Natural killer cell treated with Interleukin-12 subunit alpha and Interleukin-12 subunit beta and Interleukin-15 and Interleukin-18, amount 100 ng/mL, for 72 hours (primary cell): ENCODE measurements at regions not wholly inside any gene's neighbourhood (a gene's known extent, or its start where the extent isn't known, plus 50 kb on each side); places are given as distances from the start of the nearest gene placed in this dataset.
A peak's percentile ranks its signal among the peaks of the same experiment; 100 is the strongest.

Source experiments
- ATAC-seq, 2 donors: fragments of 150-1000 bp; cut with Tn5 transposase in 1 of 2; sonication (Bioruptor Pico), chemical (Tn5 transposase) in 1 of 2; 2 replicates each; pipeline ENCODE4 v1.10.0; 2021
- DNase-seq: peaks from one replicate; pipeline ENCODE4 v3.0.0; 2022; ENCODE audit warnings: low spot score
- H3K27ac Mint-ChIP-seq, 2 donors: 1 replicate in 1 of 2; 2 replicates in 1 of 2; pipeline ENCODE4 v1.8.0; 2022; ENCODE audit warnings: mixed read lengths in 2 of 2, mild to moderate bottlenecking in 1 of 2, moderate library complexity in 1 of 2
- H3K27me3 Mint-ChIP-seq, 2 donors: 1 replicate in 1 of 2; 2 replicates in 1 of 2; pipeline ENCODE4 v1.8.0; 2022; ENCODE audit warnings: mixed read lengths in 2 of 2
- H3K36me3 Mint-ChIP-seq: one replicate; pipeline ENCODE4 v1.8.0; 2022; ENCODE audit warnings: mixed read lengths
- H3K4me1 Mint-ChIP-seq, 2 donors: 1 replicate in 1 of 2; 2 replicates in 1 of 2; pipeline ENCODE4 v1.8.0; 2022; ENCODE audit warnings: low read depth in 2 of 2, mixed read lengths in 2 of 2, mild to moderate bottlenecking in 1 of 2
- H3K4me3 Mint-ChIP-seq: one replicate; pipeline ENCODE4 v1.8.0; 2022; ENCODE audit warnings: mixed read lengths
- H3K9me3 Mint-ChIP-seq: 2 replicates; pipeline ENCODE4 v1.8.0; 2022; ENCODE audit warnings: mixed read lengths

DNA sequence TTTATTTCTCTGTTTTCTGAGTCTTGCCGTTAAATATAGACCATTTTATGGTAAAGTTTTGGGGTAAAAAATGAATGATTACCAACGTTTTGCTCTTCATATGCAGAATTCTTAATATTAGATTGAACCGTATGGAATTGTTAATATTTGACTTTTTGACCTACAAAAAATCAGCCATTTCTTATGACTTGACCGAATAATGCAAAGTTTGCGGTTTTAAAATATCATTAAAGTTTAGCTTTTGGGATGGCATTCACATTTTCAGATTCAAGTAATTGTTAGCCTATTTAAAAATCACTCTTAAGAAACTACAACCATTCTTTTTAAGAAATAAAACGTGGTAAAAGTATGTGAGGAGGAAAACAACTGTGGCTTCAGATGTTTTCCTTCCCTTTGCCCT lies 138.0 kb downstream of the HAUS1 start:
- Mint-ChIP-seq H3K36me3 (no peaks in the 10 kb centered on the region), H3K9me3 (no peaks in the 10 kb centered on the region), H3K27me3 (no peaks in the 10 kb centered on the region), H3K4me3 (no peak overlapping the region), H3K27ac (no peak overlapping the region), H3K4me1 (peaks cover 0 to 11% of the 10 kb centered on the region in 2 donors)
- DNase-seq: no peak
- ATAC-seq: no peak

- peaks cover 4% of the 10 kb centered on the region for H3K36me3 Mint-ChIP-seq
- no peak for DNase-seq
- H3K4me3 Mint-ChIP-seq: no peak overlapping the region
- peaks cover 5 to 16% of the 10 kb centered on the region in 2 donors for H3K4me1 Mint-ChIP-seq
- no peaks in the 10 kb centered on the region for H3K27me3 Mint-ChIP-seq
- no peak overlapping the region for H3K27ac Mint-ChIP-seq
- H3K9me3 Mint-ChIP-seq: no peaks in the 10 kb centered on the region
- ATAC-seq: no peak
These were observed 138.9 kb downstream of the HAUS1 start for GRCh38 chr18:46243095-46243494.

GRCh38 chr18:46243673-46244072 lies 139.5 kb downstream of the HAUS1 start:
- H3K27me3 Mint-ChIP-seq: no peaks in the 10 kb centered on the region
- peaks cover 8 to 18% of the 10 kb centered on the region in 2 donors for H3K4me1 Mint-ChIP-seq
- H3K4me3 Mint-ChIP-seq: no peak overlapping the region
- no peak for ATAC-seq
- H3K36me3 Mint-ChIP-seq: peaks cover 5% of the 10 kb centered on the region
- no peaks in the 10 kb centered on the region for H3K9me3 Mint-ChIP-seq
- DNase-seq: no peak
- no peak overlapping the region for H3K27ac Mint-ChIP-seq

DNA sequence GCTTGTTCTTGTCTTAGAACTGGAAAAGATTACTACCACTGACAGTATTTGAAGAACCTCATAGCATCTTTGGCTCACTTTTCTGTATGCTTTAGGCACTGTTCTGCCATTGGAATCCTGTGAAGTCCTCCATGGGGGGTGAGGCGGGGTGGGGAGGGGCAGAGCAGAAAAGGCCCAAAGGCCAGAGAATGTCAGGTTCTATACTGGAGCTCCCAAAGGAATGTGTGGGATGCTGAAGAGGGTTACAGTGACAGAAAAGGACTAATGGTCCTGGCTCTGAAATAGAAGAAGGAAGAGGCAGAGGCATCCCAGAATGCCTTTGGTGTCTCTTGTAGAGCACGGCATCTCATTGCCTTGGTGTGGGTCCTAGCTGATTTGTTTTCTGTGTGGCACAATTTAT lies 141.9 kb downstream of the HAUS1 start:
- Mint-ChIP-seq H3K36me3 (peaks cover 5% of the 10 kb centered on the region), H3K4me1 (peaks cover 31 to 32% of the 10 kb centered on the region in 2 donors), H3K27me3 (no peaks in the 10 kb centered on the region), H3K27ac (peak overlapping the region in 1 of 2 donors; percentile 27), H3K9me3 (no peaks in the 10 kb centered on the region), H3K4me3 (no peak overlapping the region)
- ATAC-seq: no peak
- DNase-seq: no peak

- DNase-seq: no peak
- Mint-ChIP-seq H3K27ac (peak overlapping the region; percentile 94 to 96), H3K4me3 (peak overlapping the region; percentile 23), H3K36me3 (peaks cover 5% of the 10 kb centered on the region), H3K27me3 (no peaks in the 10 kb centered on the region), H3K4me1 (peaks cover 33 to 34% of the 10 kb centered on the region in 2 donors), H3K9me3 (no peaks in the 10 kb centered on the region)
- no peak for ATAC-seq
These were observed 143.8 kb downstream of the HAUS1 start for GRCh38 chr18:46247942-46248341.

GRCh38 chr18:46250084-46250811 lies 146.1 kb downstream of the HAUS1 start:
- ATAC-seq: peak; percentile 95 to 96

GRCh38 chr18:46250812-46251173 lies 146.6 kb downstream of the HAUS1 start:
- Mint-ChIP-seq H3K36me3 (peaks cover 8% of the 10 kb centered on the region), H3K27me3 (no peaks in the 10 kb centered on the region), H3K4me1 (peaks cover 33 to 36% of the 10 kb centered on the region in 2 donors), H3K4me3 (peak overlapping the region; percentile 87), H3K9me3 (no peaks in the 10 kb centered on the region), H3K27ac (peak overlapping the region; percentile 94 to 96)
- DNase-seq (no peak), ATAC-seq (peak in 1 of 2 donors; percentile 57)

More at GRCh38 chr18:46250084-46250811, 146.1 kb downstream of the HAUS1 start:
- Mint-ChIP-seq H3K4me1 (peaks cover 33% of the 10 kb centered on the region in 2 donors), H3K4me3 (peak overlapping the region; percentile 87), H3K27ac (peak overlapping the region; percentile 94 to 96), H3K9me3 (no peaks in the 10 kb centered on the region), H3K36me3 (peaks cover 5% of the 10 kb centered on the region), H3K27me3 (no peaks in the 10 kb centered on the region)
- DNase-seq: peak; percentile 71

- H3K36me3 Mint-ChIP-seq: peaks cover 14% of the 10 kb centered on the region
- ATAC-seq: no peak
- H3K9me3 Mint-ChIP-seq: no peaks in the 10 kb centered on the region
These were observed 148.6 kb downstream of the HAUS1 start for GRCh38 chr18:46252759-46253158.

DNA sequence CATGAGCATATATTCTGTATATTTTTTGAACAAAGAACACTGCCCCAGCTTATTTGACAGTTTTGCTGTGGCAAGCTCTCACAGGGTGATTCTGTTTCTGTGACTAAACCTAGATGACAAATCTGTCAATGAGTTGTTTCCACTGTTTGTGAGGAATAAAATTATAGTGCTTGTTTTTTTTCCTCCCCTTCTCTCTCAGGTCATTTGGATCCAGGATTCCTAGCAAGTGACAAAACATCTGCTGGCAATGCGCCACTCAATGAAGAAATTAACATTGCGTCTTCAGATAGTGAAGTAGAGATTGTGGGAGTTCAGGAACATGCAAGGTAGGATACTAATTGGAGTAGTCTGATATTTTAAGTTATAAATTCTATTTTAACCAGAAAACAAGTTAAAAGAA lies 149.3 kb downstream of the HAUS1 start:
- Mint-ChIP-seq H3K27ac (peak overlapping the region; percentile 48 to 70), H3K4me3 (no peak overlapping the region), H3K36me3 (peaks cover 10% of the 10 kb centered on the region), H3K4me1 (peaks cover 32 to 37% of the 10 kb centered on the region in 2 donors), H3K27me3 (no peaks in the 10 kb centered on the region), H3K9me3 (no peaks in the 10 kb centered on the region)
- DNase-seq (no peak), ATAC-seq (no peak)

More at GRCh38 chr18:46252759-46253158, 148.6 kb downstream of the HAUS1 start:
- Mint-ChIP-seq H3K4me1 (peaks cover 36 to 41% of the 10 kb centered on the region in 2 donors), H3K4me3 (no peak overlapping the region), H3K27me3 (no peaks in the 10 kb centered on the region), H3K27ac (peak overlapping the region; percentile 48 to 70)
- no peak for DNase-seq

- Mint-ChIP-seq H3K27ac (peak overlapping the region in 1 of 2 donors; percentile 73), H3K27me3 (no peaks in the 10 kb centered on the region), H3K4me1 (peaks cover 16 to 18% of the 10 kb centered on the region in 2 donors), H3K9me3 (no peaks in the 10 kb centered on the region), H3K36me3 (peaks cover 10% of the 10 kb centered on the region), H3K4me3 (no peak overlapping the region)
- ATAC-seq: no peak
- no peak for DNase-seq
These were observed 151.9 kb downstream of the HAUS1 start for GRCh38 chr18:46256078-46256477.

DNA sequence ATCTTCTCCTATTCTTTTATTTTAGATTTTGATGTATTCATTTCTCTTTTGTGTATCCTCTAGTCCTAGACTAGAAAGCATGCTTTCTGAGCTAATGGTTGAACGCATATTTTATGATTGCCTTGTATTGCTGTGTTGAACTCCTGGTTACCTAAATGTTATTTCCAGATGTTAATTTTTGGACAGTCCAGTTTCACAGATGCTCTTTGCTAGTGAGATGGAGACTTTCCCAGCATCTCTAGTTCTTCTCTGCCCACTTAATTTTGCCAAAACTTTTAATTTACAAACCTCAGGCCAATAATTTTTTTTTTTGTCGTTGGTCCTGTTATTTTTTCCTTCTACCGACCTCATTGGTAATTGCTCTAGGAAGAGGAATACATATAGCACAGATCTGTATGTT lies 153.2 kb downstream of the HAUS1 start:
- Mint-ChIP-seq H3K27me3 (no peaks in the 10 kb centered on the region), H3K27ac (peak overlapping the region in 1 of 2 donors; percentile 58), H3K4me1 (peaks cover 17 to 18% of the 10 kb centered on the region in 2 donors), H3K4me3 (no peak overlapping the region), H3K36me3 (peaks cover 10% of the 10 kb centered on the region), H3K9me3 (no peaks in the 10 kb centered on the region)
- ATAC-seq (no peak), DNase-seq (no peak)

- peaks cover 23% of the 10 kb centered on the region for H3K36me3 Mint-ChIP-seq
These were observed 156.1 kb downstream of the HAUS1 start for GRCh38 chr18:46260016-46260878.

DNA sequence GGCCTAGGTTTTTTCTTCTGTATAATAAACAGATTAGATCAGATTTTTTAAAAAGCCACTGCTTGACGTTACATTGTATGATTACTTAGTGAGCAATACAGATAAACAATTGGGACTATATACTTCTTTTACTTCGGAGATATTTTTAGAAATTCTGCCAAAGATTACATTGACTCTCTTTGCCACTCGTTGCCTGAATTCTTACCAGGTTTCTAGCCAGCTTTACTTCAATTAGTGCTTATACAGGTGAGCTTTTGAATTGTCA lies 156.6 kb downstream of the HAUS1 start:
- Mint-ChIP-seq H3K4me3 (no peak overlapping the region), H3K27me3 (no peaks in the 10 kb centered on the region), H3K27ac (peak overlapping the region in 1 of 2 donors; percentile 4), H3K4me1 (peaks cover 28 to 29% of the 10 kb centered on the region in 2 donors), H3K9me3 (no peaks in the 10 kb centered on the region), H3K36me3 (peaks cover 20% of the 10 kb centered on the region)
- no peak for ATAC-seq
- DNase-seq: no peak

More at GRCh38 chr18:46260016-46260878, 156.1 kb downstream of the HAUS1 start:
- DNase-seq (no peak), ATAC-seq (no peak)
- Mint-ChIP-seq H3K4me1 (peaks cover 22 to 32% of the 10 kb centered on the region in 2 donors), H3K27me3 (no peaks in the 10 kb centered on the region), H3K27ac (peak overlapping the region in 1 of 2 donors; percentile 4), H3K9me3 (no peaks in the 10 kb centered on the region), H3K4me3 (no peak overlapping the region)

DNA sequence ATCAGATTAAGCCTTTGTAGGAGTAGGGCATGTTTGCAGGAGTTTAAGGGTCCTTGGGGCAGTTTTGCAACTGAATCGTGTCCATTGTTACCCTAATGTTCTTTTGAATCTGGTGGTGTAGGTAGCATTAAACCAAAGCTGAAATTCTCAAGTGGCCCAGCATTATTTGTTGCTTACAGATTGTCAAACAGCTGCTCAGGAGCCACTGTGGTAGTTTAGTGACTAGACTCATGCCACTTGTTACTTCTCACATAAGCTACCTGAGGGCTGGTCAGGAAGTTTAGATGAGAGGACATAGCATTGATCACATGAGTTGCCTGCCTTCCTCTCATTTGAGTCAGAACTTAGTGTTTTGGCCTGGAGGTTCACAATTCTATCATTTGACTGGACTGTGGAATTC lies 157.6 kb downstream of the HAUS1 start:
- H3K4me1 Mint-ChIP-seq: peaks cover 27 to 28% of the 10 kb centered on the region in 2 donors

More for the DNA sequence above, 157.6 kb downstream of the HAUS1 start:
- no peak overlapping the region for H3K27ac Mint-ChIP-seq
- DNase-seq: no peak
- no peaks in the 10 kb centered on the region for H3K27me3 Mint-ChIP-seq
- H3K4me3 Mint-ChIP-seq: no peak overlapping the region
- no peaks in the 10 kb centered on the region for H3K9me3 Mint-ChIP-seq
- ATAC-seq: peak in 1 of 2 donors; percentile 33
- peaks cover 15% of the 10 kb centered on the region for H3K36me3 Mint-ChIP-seq
